ENCODE measurements at regions not wholly inside any gene's neighbourhood (a gene's known extent, or its start where the extent isn't known, plus 50 kb on each side); places are given as distances from the start of the nearest gene placed in this dataset.

- H3K4me3 ChIP-seq (ENCODE audit: low read length) = no peak overlapping the region
- peaks cover 0 to 7% of the 10 kb centered on the region in 2 experiments for H3K9me3 ChIP-seq (ENCODE audit: control insufficient read depth in 1 of 2, insufficient read depth in 1 of 2, low read length in 2 of 2)
- intact Hi-C loops (cut with DNase I, micrococcal nuclease) = no loop called here
- peaks cover 3% of the 10 kb centered on the region for H3K9me3 Mint-ChIP-seq
- DNase-seq = no peak
- no peaks in the 10 kb centered on the region for H3K4me1 ChIP-seq (ENCODE audit: insufficient read depth, low read length)
- no peaks in the 10 kb centered on the region for H3K27me3 Mint-ChIP-seq
- no peak overlapping the region for H3K27ac Mint-ChIP-seq
- no peaks in the 10 kb centered on the region for H3K36me3 Mint-ChIP-seq (ENCODE audit: low read depth)
- no peaks in the 10 kb centered on the region for H3K36me3 ChIP-seq (ENCODE audit: insufficient read depth, low read length)
- no peak overlapping the region for H3K4me3 Mint-ChIP-seq
- ChIA-PET CTCF (no interaction called here), POLR2A (no interaction called here)
- H3K4me1 Mint-ChIP-seq (ENCODE audit: low read depth) = no peaks in the 10 kb centered on the region
- no peak for ATAC-seq (ENCODE audit: poor library complexity)
- H3K27ac ChIP-seq (ENCODE audit: low read depth in 1 of 2, low read length in 2 of 2) = no peak overlapping the region
- no peaks in the 10 kb centered on the region for H3K27me3 ChIP-seq (ENCODE audit: control insufficient read depth in 1 of 2, insufficient read depth in 2 of 2, low read length in 2 of 2)
- no peak for TF ChIP-seq CTCF (IDR thresholded peaks at IDR 0.05)
Observed at GRCh38 chr5:8641786-8642505, 773.0 kb downstream of the MTRR start.

GRCh38 chr5:8644377-8644776 is 775.4 kb downstream of the MTRR start:
- TF ChIP-seq CTCF (IDR thresholded peaks at IDR 0.05) = no peak
- Histone ChIP-seq H3K9me3 (ENCODE audit: control insufficient read depth in 1 of 2, insufficient read depth in 1 of 2, low read length in 2 of 2) (peaks cover 0 to 10% of the 10 kb centered on the region in 2 experiments), H3K4me3 (ENCODE audit: low read length) (no peak overlapping the region), H3K27ac (ENCODE audit: low read depth in 1 of 2, low read length in 2 of 2) (no peak overlapping the region), H3K36me3 (ENCODE audit: insufficient read depth, low read length) (no peaks in the 10 kb centered on the region), H3K27me3 (ENCODE audit: control insufficient read depth in 1 of 2, insufficient read depth in 2 of 2, low read length in 2 of 2) (no peaks in the 10 kb centered on the region), H3K4me1 (ENCODE audit: insufficient read depth, low read length) (no peaks in the 10 kb centered on the region)
- no peaks in the 10 kb centered on the region for H3K9me3 Mint-ChIP-seq
- no peak overlapping the region for H3K27ac Mint-ChIP-seq
- intact Hi-C loops (cut with DNase I, micrococcal nuclease) = no loop called here
- ATAC-seq (ENCODE audit: poor library complexity) = no peak
- CTCF ChIA-PET = no interaction called here
- H3K4me1 Mint-ChIP-seq (ENCODE audit: low read depth) = no peaks in the 10 kb centered on the region
- H3K4me3 Mint-ChIP-seq = no peak overlapping the region
- H3K36me3 Mint-ChIP-seq (ENCODE audit: low read depth) = no peaks in the 10 kb centered on the region
- no peaks in the 10 kb centered on the region for H3K27me3 Mint-ChIP-seq
- DNase-seq = no peak
- POLR2A ChIA-PET = no interaction called here

GRCh38 chr5:8647111-8647510 is 778.2 kb downstream of the MTRR start:
- Mint-ChIP-seq H3K4me3 (no peak overlapping the region), H3K27ac (no peak overlapping the region), H3K4me1 (ENCODE audit: low read depth) (no peaks in the 10 kb centered on the region), H3K9me3 (peaks cover 6% of the 10 kb centered on the region), H3K27me3 (no peaks in the 10 kb centered on the region), H3K36me3 (ENCODE audit: low read depth) (no peaks in the 10 kb centered on the region)
- DNase-seq (no peak), ATAC-seq (ENCODE audit: poor library complexity) (no peak)
- ChIA-PET CTCF (no interaction called here), POLR2A (no interaction called here)
- Histone ChIP-seq H3K27me3 (ENCODE audit: control insufficient read depth in 1 of 2, insufficient read depth in 2 of 2, low read length in 2 of 2) (no peaks in the 10 kb centered on the region), H3K27ac (ENCODE audit: low read depth in 1 of 2, low read length in 2 of 2) (no peak overlapping the region), H3K4me3 (ENCODE audit: low read length) (no peak overlapping the region), H3K9me3 (ENCODE audit: control insufficient read depth in 1 of 2, insufficient read depth in 1 of 2, low read length in 2 of 2) (peaks cover 0 to 11% of the 10 kb centered on the region in 2 experiments), H3K36me3 (ENCODE audit: insufficient read depth, low read length) (no peaks in the 10 kb centered on the region), H3K4me1 (ENCODE audit: insufficient read depth, low read length) (no peaks in the 10 kb centered on the region)
- TF ChIP-seq CTCF (IDR thresholded peaks at IDR 0.05) = no peak
- intact Hi-C loops (cut with DNase I, micrococcal nuclease) = no loop called here
